ENCODE measurements at regions not wholly inside any gene's neighbourhood (a gene's known extent, or its start where the extent isn't known, plus 50 kb on each side); places are given as distances from the start of the nearest gene placed in this dataset.

DNA sequence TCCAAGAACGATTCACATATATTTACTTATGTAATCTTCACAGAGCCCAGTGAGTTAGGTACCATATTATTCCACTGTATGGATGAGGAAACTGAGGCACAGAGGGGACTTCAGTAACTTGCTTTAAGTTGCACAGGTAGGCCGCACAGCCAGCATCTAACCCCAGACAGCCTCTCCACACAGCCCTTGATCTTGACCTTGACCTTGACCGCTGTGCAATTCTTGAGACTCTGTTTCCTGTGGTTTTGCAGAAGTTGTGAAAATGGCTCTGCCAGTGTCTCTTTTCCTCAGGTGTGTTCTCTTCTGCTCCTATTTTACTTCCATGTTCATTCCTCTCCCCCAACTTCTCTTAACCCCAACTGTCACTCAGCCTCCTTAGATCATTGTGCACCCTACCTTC lies 206.5 kb downstream of the SOX11 start:
- Mint-ChIP-seq H3K4me1 (no peaks in the 10 kb centered on the region), H3K27me3 (ENCODE audit: low read depth) (peaks cover 9% of the 10 kb centered on the region), H3K9me3 (peaks cover 84% of the 10 kb centered on the region), H3K36me3 (peaks cover 61% of the 10 kb centered on the region), H3K27ac (no peak overlapping the region), H3K4me3 (no peak overlapping the region)
- DNase-seq (ENCODE audit: low spot score) (no peak), ATAC-seq (no peak)
- TF ChIP-seq ZNF263 (CRISPR knock-in tag; IDR thresholded peaks at IDR 0.05; ENCODE audit: low read depth) = no peak
- TF ChIP-seq ZNF512 (CRISPR knock-in tag; IDR thresholded peaks at IDR 0.05; ENCODE audit: borderline replicate concordance) = no peak
- TF ChIP-seq E2F5 (CRISPR knock-in tag; IDR thresholded peaks at IDR 0.05) = no peak
- POLR2A ChIA-PET = no interaction called here
- CTCF ChIA-PET = no interaction called here

DNA sequence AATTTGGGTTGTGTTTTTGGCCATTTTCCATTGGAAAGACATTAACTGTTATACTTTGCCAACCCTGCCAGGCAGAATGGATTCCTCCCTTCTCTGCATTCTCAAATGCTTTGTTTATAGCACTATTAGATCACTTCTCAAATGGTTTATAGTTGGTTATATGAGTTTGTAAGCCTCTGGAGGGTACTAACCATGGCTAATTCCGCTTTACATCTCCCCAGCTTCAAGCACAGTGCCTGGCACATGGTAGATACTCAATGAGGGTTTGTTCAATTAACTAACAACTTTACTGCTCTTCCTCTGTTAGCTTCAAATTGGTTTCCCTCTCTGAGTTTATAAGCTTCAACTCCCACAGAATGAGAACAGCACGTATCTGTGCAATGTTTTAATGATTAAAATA lies 213.5 kb downstream of the SOX11 start:
- H3K36me3 Mint-ChIP-seq = peaks cover 49% of the 10 kb centered on the region
- peaks cover 80% of the 10 kb centered on the region for H3K9me3 Mint-ChIP-seq
- TF ChIP-seq, protein P1, sequence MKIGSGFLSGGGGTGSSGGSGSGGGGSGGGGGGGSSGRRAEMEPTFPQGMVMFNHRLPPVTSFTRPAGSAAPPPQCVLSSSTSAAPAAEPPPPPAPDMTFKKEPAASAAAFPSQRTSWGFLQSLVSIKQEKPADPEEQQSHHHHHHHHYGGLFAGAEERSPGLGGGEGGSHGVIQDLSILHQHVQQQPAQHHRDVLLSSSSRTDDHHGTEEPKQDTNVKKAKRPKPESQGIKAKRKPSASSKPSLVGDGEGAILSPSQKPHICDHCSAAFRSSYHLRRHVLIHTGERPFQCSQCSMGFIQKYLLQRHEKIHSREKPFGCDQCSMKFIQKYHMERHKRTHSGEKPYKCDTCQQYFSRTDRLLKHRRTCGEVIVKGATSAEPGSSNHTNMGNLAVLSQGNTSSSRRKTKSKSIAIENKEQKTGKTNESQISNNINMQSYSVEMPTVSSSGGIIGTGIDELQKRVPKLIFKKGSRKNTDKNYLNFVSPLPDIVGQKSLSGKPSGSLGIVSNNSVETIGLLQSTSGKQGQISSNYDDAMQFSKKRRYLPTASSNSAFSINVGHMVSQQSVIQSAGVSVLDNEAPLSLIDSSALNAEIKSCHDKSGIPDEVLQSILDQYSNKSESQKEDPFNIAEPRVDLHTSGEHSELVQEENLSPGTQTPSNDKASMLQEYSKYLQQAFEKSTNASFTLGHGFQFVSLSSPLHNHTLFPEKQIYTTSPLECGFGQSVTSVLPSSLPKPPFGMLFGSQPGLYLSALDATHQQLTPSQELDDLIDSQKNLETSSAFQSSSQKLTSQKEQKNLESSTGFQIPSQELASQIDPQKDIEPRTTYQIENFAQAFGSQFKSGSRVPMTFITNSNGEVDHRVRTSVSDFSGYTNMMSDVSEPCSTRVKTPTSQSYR (CRISPR knock-in tag; IDR thresholded peaks at IDR 0.05) = no peak
- TF ChIP-seq TP53 (CRISPR knock-in tag; IDR thresholded peaks at IDR 0.05) (no peak), RELA (CRISPR knock-in tag; IDR thresholded peaks at IDR 0.05; ENCODE audit: borderline replicate concordance) (no peak), NR1H2 (CRISPR knock-in tag; IDR thresholded peaks at IDR 0.05) (no peak), NR2C2 (CRISPR knock-in tag; IDR thresholded peaks at IDR 0.05) (no peak)
- no peaks in the 10 kb centered on the region for H3K4me1 Mint-ChIP-seq
- DNase-seq (ENCODE audit: low spot score) = no peak
- H3K4me3 Mint-ChIP-seq = no peak overlapping the region
- ATAC-seq = no peak
- no peak overlapping the region for H3K27ac Mint-ChIP-seq
- H3K27me3 Mint-ChIP-seq (ENCODE audit: low read depth) = peaks cover 55% of the 10 kb centered on the region
- ChIA-PET CTCF (interaction anchor here (0.6 kb wide), 1 partner anchor 189 kb away, joined by 3 read pairs; no protein-coding TSS in a partner anchor), POLR2A (no interaction called here)

- ChIA-PET POLR2A (no interaction called here), CTCF (no interaction called here)
- Mint-ChIP-seq H3K36me3 (peaks cover 57% of the 10 kb centered on the region), H3K27ac (no peak overlapping the region), H3K9me3 (peaks cover 81% of the 10 kb centered on the region), H3K4me3 (no peak overlapping the region), H3K27me3 (ENCODE audit: low read depth) (peaks cover 78% of the 10 kb centered on the region), H3K4me1 (no peaks in the 10 kb centered on the region)
- no peak for ATAC-seq
- DNase-seq (ENCODE audit: low spot score) = no peak
- TF ChIP-seq ZNF416 (CRISPR knock-in tag; IDR thresholded peaks at IDR 0.05) = no peak
- TF ChIP-seq, protein P2, sequence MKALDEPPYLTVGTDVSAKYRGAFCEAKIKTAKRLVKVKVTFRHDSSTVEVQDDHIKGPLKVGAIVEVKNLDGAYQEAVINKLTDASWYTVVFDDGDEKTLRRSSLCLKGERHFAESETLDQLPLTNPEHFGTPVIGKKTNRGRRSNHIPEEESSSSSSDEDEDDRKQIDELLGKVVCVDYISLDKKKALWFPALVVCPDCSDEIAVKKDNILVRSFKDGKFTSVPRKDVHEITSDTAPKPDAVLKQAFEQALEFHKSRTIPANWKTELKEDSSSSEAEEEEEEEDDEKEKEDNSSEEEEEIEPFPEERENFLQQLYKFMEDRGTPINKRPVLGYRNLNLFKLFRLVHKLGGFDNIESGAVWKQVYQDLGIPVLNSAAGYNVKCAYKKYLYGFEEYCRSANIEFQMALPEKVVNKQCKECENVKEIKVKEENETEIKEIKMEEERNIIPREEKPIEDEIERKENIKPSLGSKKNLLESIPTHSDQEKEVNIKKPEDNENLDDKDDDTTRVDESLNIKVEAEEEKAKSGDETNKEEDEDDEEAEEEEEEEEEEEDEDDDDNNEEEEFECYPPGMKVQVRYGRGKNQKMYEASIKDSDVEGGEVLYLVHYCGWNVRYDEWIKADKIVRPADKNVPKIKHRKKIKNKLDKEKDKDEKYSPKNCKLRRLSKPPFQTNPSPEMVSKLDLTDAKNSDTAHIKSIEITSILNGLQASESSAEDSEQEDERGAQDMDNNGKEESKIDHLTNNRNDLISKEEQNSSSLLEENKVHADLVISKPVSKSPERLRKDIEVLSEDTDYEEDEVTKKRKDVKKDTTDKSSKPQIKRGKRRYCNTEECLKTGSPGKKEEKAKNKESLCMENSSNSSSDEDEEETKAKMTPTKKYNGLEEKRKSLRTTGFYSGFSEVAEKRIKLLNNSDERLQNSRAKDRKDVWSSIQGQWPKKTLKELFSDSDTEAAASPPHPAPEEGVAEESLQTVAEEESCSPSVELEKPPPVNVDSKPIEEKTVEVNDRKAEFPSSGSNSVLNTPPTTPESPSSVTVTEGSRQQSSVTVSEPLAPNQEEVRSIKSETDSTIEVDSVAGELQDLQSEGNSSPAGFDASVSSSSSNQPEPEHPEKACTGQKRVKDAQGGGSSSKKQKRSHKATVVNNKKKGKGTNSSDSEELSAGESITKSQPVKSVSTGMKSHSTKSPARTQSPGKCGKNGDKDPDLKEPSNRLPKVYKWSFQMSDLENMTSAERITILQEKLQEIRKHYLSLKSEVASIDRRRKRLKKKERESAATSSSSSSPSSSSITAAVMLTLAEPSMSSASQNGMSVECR (CRISPR knock-in tag; IDR thresholded peaks at IDR 0.05; ENCODE audit: borderline replicate concordance) = no peak
- TF ChIP-seq ZNF317 (CRISPR knock-in tag; IDR thresholded peaks at IDR 0.05; ENCODE audit: borderline replicate concordance, low read depth) = no peak
- no peak for TF ChIP-seq EMX1 (CRISPR knock-in tag; IDR thresholded peaks at IDR 0.05)
- no peak for TF ChIP-seq SMAD4 (CRISPR knock-in tag; IDR thresholded peaks at IDR 0.05)
- TF ChIP-seq, protein P3, sequence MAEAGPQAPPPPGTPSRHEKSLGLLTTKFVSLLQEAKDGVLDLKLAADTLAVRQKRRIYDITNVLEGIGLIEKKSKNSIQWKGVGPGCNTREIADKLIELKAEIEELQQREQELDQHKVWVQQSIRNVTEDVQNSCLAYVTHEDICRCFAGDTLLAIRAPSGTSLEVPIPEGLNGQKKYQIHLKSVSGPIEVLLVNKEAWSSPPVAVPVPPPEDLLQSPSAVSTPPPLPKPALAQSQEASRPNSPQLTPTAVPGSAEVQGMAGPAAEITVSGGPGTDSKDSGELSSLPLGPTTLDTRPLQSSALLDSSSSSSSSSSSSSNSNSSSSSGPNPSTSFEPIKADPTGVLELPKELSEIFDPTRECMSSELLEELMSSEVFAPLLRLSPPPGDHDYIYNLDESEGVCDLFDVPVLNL (CRISPR knock-in tag; IDR thresholded peaks at IDR 0.05; ENCODE audit: borderline replicate concordance, low read depth) = no peak
- no peak for TF ChIP-seq CDX4 (CRISPR knock-in tag; IDR thresholded peaks at IDR 0.05; ENCODE audit: borderline replicate concordance)
- no peak for TF ChIP-seq ESRRA (CRISPR knock-in tag; IDR thresholded peaks at IDR 0.05; ENCODE audit: borderline replicate concordance)
- no peak for TF ChIP-seq ATF3 (CRISPR knock-in tag; conservative IDR thresholded peaks at IDR 0.05)
- no peak for TF ChIP-seq GRHL2 (CRISPR knock-in tag; IDR thresholded peaks at IDR 0.05; ENCODE audit: insufficient replicate concordance, severe bottlenecking)
- TF ChIP-seq TEAD1 (CRISPR knock-in tag; IDR thresholded peaks at IDR 0.05) = no peak
- TF ChIP-seq, protein P4, sequence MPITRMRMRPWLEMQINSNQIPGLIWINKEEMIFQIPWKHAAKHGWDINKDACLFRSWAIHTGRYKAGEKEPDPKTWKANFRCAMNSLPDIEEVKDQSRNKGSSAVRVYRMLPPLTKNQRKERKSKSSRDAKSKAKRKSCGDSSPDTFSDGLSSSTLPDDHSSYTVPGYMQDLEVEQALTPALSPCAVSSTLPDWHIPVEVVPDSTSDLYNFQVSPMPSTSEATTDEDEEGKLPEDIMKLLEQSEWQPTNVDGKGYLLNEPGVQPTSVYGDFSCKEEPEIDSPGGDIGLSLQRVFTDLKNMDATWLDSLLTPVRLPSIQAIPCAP (CRISPR knock-in tag; IDR thresholded peaks at IDR 0.05) = no peak
Measured at GRCh38 chr2:5908071-5908470, 215.9 kb downstream of the SOX11 start.

Data from WTC11 (cell line).